RWPE1 (cell line): ENCODE measurements at regions not wholly inside any gene's neighbourhood (a gene's known extent, or its start where the extent isn't known, plus 50 kb on each side); places are given as distances from the start of the nearest gene placed in this dataset.

Source experiments
- CTCF ChIA-PET: fragments of 350-600 bp; sonication (Branson Sonifier 250); formaldehyde crosslinking; extraction: SDS; loops from one replicate; lab custom pipeline; 2021; lab: Yijun Ruan, JAX
- POLR2A ChIA-PET: fragments of 400-600 bp; formaldehyde crosslinking; extraction: SDS; loops from one replicate; lab custom pipeline; 2020; ENCODE audit warnings: antibody characterized with exemption; ENCODE audit not compliant: low non-redundant PET; lab: Yijun Ruan, JAX
- DNase-seq: peaks from one replicate; pipeline ENCODE4 v3.0.0; 2012; ENCODE audit warnings: low spot score
- H3K27ac ChIP-seq: fragments of 450-650 bp; 2 replicates; pipeline ENCODE4 v1.5.1; 2017
- TF ChIP-seq, protein P1 (sequence below): fragments of 450-650 bp; conservative IDR thresholded peaks from 2 replicates; pipeline ENCODE4 v1.5.1; 2017; ENCODE audit warnings: low read depth, mild to moderate bottlenecking

DNA sequence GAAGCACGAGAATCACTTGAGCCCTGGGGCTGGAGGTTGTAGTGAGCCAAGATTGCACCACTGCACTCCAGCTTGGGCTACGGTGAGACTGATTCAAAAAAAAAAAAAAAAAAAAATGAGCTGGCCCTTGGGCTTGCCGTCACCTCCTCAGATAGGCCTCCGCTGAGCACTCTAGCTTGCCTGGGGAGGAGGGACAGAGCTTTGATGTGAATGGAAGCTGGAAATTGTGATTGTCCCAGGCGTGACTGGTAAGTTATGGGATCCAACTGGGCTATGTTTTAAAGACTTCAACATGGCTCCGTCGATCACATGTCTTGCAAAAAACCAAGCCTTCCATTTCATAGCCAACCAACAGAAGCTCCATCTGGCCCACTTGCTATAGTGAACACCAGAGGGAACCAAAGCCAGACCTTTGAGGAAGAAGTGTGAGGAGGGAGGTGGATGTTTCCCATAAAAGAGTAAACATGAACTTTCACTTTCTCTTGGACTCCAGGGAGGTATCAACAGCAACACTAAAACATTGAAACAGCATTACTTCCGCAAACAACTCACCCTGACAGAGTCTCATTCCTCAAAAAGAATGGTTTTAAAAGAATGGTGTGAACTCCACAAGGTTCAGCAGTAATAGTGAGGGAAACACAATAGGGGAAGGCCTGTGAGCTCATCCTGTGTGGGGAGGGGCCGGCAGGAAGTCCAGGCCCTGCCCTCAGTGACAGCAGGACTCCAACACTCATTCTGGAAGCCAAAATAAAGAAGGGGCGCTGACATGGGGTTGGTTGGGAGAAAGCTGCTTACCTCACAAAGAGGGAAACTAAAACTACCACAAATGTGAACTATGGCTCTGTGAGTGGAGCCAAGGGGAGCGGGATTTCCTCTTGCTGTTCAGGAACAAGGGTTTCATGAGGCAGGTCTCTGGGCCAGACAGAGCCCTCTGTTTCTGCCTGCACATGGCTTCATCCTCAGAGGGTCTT is 59.2 kb upstream of the IL12A start:
- peak overlapping the region; percentile 83 for H3K27ac ChIP-seq
- POLR2A ChIA-PET, result no interaction called here
- CTCF ChIA-PET, result interaction anchor here (0.5 to 0.6 kb wide), 2 partner anchors 63 to 77 kb away, joined by 3 read pairs; no protein-coding TSS in a partner anchor
- DNase-seq, result peak; percentile 36
- TF ChIP-seq, protein P1, sequence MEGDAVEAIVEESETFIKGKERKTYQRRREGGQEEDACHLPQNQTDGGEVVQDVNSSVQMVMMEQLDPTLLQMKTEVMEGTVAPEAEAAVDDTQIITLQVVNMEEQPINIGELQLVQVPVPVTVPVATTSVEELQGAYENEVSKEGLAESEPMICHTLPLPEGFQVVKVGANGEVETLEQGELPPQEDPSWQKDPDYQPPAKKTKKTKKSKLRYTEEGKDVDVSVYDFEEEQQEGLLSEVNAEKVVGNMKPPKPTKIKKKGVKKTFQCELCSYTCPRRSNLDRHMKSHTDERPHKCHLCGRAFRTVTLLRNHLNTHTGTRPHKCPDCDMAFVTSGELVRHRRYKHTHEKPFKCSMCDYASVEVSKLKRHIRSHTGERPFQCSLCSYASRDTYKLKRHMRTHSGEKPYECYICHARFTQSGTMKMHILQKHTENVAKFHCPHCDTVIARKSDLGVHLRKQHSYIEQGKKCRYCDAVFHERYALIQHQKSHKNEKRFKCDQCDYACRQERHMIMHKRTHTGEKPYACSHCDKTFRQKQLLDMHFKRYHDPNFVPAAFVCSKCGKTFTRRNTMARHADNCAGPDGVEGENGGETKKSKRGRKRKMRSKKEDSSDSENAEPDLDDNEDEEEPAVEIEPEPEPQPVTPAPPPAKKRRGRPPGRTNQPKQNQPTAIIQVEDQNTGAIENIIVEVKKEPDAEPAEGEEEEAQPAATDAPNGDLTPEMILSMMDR, result no peak

GRCh38 chr3:159934216-159934615 is 54.4 kb upstream of the IL12A start:
- CTCF ChIA-PET, result no interaction called here
- TF ChIP-seq, protein P1, result no peak
- DNase-seq, result no peak
- no peak overlapping the region for H3K27ac ChIP-seq
- POLR2A ChIA-PET, result no interaction called here

DNA sequence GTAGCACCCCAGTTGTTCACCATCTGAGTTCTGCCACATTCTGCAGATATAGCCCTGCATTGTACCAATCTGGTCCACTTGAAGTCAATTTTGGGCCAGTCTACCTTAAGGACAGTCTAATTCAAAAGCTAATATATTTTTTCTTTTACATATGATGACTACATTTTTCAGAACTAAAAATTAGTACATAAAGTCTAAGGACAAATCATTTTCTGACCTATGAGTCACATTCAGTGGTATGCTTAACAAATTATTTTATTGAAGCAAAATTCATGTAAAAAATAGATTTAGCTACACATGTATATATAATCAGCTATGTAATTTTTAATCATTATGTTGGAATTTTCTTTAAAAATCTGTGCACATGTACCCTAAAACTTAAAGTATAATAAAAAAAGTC is 52.1 kb upstream of the IL12A start:
- CTCF ChIA-PET, result no interaction called here
- TF ChIP-seq, protein P1, result no peak
- no peak for DNase-seq
- no peak overlapping the region for H3K27ac ChIP-seq
- POLR2A ChIA-PET, result no interaction called here

DNA sequence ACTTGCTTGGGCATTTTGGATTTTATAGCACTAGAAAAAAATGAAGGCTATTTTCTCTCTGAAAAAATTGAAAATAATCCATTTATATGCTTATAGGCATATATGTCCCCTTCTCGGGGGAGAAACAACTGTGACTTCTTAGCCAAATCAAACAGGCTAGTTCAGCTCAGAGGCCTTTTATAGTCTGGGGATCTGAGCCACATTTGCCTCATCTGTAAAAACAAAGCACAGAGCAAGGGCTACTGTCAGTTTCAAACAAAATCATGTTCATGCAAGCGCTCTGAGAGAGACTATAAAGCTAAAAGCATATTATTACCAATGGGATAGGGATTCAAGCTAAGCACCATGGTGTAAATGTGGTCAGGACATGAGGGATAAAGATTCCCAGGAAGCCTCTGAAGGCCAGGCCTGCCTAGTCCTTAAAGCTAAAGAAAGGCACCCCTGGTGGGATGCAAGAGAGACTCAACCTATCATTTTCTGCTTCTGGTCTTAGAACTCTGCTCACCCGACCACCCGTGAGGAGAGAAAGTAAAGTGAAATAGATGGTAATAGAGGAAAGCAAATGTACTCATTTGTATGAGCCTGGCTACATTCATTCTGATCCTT is 51.0 kb upstream of the IL12A start:
- TF ChIP-seq, protein P1, result no peak
- POLR2A ChIA-PET, result no interaction called here
- no peak for DNase-seq
- H3K27ac ChIP-seq, result no peak overlapping the region
- CTCF ChIA-PET, result interaction anchor here (0.6 kb wide), 1 partner anchor 25 kb away, joined by 3 read pairs; no protein-coding TSS in a partner anchor

- no peak for DNase-seq
- ChIA-PET POLR2A (no interaction called here), CTCF (no interaction called here)
- TF ChIP-seq, protein P1, result no peak
- no peak overlapping the region for H3K27ac ChIP-seq
Measured at GRCh38 chr3:159938714-159939113, 49.9 kb upstream of the IL12A start.
